ENCODE measurements at regions not wholly inside any gene's neighbourhood (a gene's known extent, or its start where the extent isn't known, plus 50 kb on each side); places are given as distances from the start of the nearest gene placed in this dataset.

GRCh38 chr5:20229303-20230005 lies 241.5 kb upstream of the CDH18 start:
- Mint-ChIP-seq H3K4me3 (no peak overlapping the region), H3K36me3 (no peaks in the 10 kb centered on the region), H3K9me3 (no peaks in the 10 kb centered on the region), H3K27me3 (ENCODE audit: low read depth) (no peaks in the 10 kb centered on the region), H3K27ac (no peak overlapping the region), H3K4me1 (no peaks in the 10 kb centered on the region)
- no peak for TF ChIP-seq JUN (CRISPR knock-in tag; IDR thresholded peaks at IDR 0.05)
- no peak for TF ChIP-seq NR1H2 (CRISPR knock-in tag; IDR thresholded peaks at IDR 0.05)
- TF ChIP-seq ZNF671 (CRISPR knock-in tag; IDR thresholded peaks at IDR 0.05): no peak
- TF ChIP-seq MLX (CRISPR knock-in tag; IDR thresholded peaks at IDR 0.05): no peak
- no peak for TF ChIP-seq NFATC4 (CRISPR knock-in tag; IDR thresholded peaks at IDR 0.05)
- no peak for TF ChIP-seq ZMAT4 (CRISPR knock-in tag; IDR thresholded peaks at IDR 0.05)
- TF ChIP-seq GRHL2 (CRISPR knock-in tag; IDR thresholded peaks at IDR 0.05; ENCODE audit: insufficient replicate concordance, severe bottlenecking): no peak
- no peak for TF ChIP-seq TP53 (CRISPR knock-in tag; IDR thresholded peaks at IDR 0.05)
- TF ChIP-seq NFYB (CRISPR knock-in tag; conservative IDR thresholded peaks at IDR 0.05; ENCODE audit: low read depth): no peak
- POLR2A ChIA-PET: no interaction called here
- no peak for ATAC-seq
- DNase-seq (ENCODE audit: low spot score): no peak
- CTCF ChIA-PET: no interaction called here

GRCh38 chr5:20224966-20225365 lies 237.0 kb upstream of the CDH18 start:
- no peak for ATAC-seq
- ChIA-PET POLR2A (no interaction called here), CTCF (no interaction called here)
- DNase-seq (ENCODE audit: low spot score): no peak
- Mint-ChIP-seq H3K4me1 (no peaks in the 10 kb centered on the region), H3K4me3 (no peak overlapping the region), H3K9me3 (no peaks in the 10 kb centered on the region), H3K27ac (no peak overlapping the region), H3K27me3 (ENCODE audit: low read depth) (no peaks in the 10 kb centered on the region), H3K36me3 (no peaks in the 10 kb centered on the region)
- TF ChIP-seq PREB (CRISPR knock-in tag; IDR thresholded peaks at IDR 0.05; ENCODE audit: borderline replicate concordance) (no peak), CBFB (CRISPR knock-in tag; IDR thresholded peaks at IDR 0.05; ENCODE audit: low read depth) (no peak), ZNF396 (CRISPR knock-in tag; IDR thresholded peaks at IDR 0.05; ENCODE audit: borderline replicate concordance) (no peak), NR3C1 (CRISPR knock-in tag; conservative IDR thresholded peaks at IDR 0.05; ENCODE audit: low read depth) (no peak), ZBTB21 (CRISPR knock-in tag; IDR thresholded peaks at IDR 0.05; ENCODE audit: borderline replicate concordance) (no peak), NR2C2 (CRISPR knock-in tag; IDR thresholded peaks at IDR 0.05) (no peak), TP53 (CRISPR knock-in tag; IDR thresholded peaks at IDR 0.05) (no peak), GRHL2 (CRISPR knock-in tag; IDR thresholded peaks at IDR 0.05; ENCODE audit: insufficient replicate concordance, severe bottlenecking) (no peak), ZNF671 (CRISPR knock-in tag; IDR thresholded peaks at IDR 0.05) (no peak), CREM (CRISPR knock-in tag; IDR thresholded peaks at IDR 0.05) (no peak), FOXK1 (CRISPR knock-in tag; IDR thresholded peaks at IDR 0.05) (no peak), OVOL2 (CRISPR knock-in tag; IDR thresholded peaks at IDR 0.05; ENCODE audit: borderline replicate concordance) (no peak), RELA (CRISPR knock-in tag; IDR thresholded peaks at IDR 0.05; ENCODE audit: borderline replicate concordance) (no peak), MXD4 (CRISPR knock-in tag; IDR thresholded peaks at IDR 0.05; ENCODE audit: borderline replicate concordance) (no peak), MLX (CRISPR knock-in tag; IDR thresholded peaks at IDR 0.05) (no peak), E2F5 (CRISPR knock-in tag; IDR thresholded peaks at IDR 0.05) (no peak)
